HPDE6-E6E7 (cell line): ENCODE measurements at regions not wholly inside any gene's neighbourhood (a gene's known extent, or its start where the extent isn't known, plus 50 kb on each side); places are given as distances from the start of the nearest gene placed in this dataset.
A peak's percentile ranks its signal among the peaks of the same experiment; 100 is the strongest.

Experiments used
- DNase-seq: peaks from one replicate; pipeline ENCODE4 v3.0.0; 2011; ENCODE audit warnings: missing footprints; ENCODE audit errors: extremely low spot score

DNA sequence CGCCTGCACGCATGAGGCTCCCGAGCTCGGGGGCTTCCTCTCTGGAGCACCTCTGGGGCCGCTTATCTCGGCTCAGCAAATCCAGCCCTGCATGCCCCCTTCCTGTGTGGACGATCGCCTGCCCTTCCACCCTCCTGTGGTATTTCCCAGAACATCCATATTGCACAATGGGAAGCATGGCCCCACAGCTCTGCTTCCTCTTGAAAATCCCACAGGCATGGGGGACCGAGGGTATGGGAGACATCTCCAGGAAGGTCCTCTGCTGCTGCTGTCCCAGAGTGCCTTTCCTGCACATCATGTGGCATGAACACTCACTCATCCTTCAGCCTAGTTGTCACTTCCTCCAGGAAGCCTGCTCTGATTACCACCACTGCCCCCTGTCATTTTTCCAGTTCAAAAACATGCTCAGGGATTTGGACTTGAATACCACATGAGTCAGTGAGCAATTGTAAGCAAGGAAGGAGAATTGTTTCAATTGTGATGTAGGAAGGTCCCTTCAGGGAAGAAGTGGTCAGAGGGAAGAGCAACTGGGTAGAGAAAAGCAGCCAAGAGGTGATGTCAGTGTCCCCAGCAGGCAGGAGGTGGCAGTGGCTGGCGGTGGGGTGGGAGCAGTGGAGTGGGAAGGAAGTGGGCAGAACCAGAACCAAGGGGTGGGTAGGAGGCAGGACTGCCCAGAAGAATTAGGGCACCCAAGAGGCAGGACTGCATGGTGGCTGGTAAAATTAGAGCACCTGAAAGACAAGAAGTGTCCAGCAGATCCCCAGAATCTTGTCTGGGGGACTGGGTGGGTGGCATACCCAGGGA is 67.5 kb upstream of the ZMIZ1 start:
- DNase-seq, result no peak

DNA sequence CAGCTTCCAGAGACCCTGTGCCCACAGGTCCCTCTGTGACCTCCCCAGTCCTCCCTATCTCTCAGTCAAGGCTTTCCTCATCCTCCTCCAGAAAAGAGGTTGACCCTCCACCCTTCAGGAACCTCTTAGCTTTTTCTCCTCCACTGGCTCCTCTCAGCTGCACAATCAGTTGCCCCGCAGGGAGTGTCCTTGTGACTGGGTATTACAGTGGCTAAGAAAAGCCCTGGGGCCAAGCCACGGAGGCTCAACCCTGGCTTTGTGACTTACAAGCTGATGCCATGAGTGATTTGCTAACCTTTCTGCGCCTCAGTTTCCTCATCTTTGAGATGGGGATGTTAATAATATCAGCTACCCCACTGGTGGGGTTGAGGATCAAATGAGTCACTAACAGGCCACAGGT is 66.4 kb upstream of the ZMIZ1 start:
- no peak for DNase-seq

DNA sequence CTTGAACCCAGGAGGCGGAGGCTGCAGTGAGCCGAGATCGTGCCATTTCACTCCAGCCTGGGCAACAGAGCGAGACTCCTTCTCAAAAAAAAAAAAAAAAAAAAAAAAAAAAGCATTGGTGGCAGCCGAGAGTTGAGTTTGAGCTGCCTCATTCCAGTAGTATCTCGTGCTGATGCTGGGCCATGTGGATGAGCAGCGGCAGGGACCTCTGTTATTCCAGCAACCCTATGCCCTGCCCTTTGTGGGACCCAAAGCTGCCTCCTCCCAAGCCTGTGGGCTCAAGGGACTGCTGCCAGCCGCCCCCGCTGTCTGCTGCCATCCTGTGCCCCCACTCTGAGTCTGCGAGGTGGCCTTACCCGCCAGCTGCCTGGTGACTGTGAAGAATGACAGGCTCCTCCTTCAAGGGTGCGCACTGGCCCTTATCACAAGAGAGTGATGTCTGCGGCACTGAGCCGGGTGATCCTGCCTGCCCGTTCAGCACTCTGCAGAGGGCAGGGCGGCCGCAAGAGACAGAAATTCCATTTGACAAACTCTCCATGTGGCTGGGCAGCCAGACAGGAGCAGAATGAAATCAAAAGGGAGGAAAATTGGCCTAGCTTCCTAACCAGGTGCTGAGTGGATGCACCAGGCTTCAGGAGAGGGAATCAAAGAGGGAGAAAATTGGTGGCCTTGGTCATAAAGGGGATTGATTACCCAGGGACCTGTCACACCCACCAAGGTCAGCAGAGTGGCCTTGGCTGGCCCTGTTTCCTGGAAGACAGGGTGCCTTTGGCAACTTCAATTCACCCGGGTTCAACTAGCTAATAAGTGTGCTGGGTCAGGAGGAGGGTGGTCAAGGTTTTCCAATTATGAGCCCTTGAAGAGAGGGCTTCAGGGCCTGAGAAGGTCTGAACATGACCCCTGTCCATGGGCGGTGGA is 65.3 kb upstream of the ZMIZ1 start:
- no peak for DNase-seq

DNA sequence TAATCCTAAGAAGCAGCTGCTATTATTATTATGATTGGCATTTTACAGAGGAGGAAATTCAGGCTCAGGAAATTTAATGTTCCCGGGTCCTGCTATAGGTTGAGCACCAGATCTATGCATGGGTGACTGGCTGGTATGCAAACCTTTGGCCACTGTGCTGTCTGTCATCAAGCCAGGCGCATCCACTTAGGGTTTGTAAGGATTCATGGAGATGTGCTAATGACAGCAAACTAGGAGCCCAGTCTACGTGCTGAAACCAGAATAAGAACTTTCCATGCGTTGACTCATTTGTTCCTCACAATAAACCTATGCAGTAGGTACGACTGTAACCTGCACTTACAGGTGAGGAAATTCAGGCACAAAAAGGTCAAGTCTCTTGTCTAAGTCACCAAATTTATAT is 64.5 kb upstream of the ZMIZ1 start:
- no peak for DNase-seq

DNA sequence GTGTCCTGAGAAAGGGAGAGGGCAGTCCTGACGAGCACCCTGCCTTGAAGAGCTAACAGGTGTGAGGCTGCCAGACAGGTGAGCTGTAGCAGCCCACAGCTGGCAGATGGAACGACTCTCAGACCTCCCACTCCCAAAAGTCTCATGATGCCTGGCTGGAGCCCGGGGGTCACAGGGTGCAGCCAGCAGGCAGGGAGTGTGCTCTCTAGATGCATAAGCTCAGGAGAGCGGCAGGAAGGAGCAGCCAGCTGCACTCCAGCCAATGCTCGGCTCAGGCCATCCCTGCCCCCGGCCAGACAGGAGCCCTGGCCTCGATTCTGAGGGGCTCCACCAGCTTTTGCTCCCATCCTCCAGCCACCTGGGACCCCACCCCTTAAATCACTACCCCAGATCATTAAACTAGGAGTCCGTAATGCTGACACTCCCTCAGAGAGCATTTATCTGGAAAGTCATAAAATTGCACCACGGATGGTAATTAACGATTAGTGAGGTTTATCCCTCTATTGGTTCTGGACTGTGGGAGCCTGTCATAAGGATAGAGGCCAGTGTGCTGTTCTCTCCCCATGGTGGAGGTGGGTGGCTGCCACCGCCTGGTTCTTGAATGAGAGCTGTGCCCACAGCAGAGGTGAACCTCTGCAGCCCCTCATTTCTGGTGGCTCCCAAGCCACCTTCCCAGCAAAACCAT is 63.5 kb upstream of the ZMIZ1 start:
- DNase-seq, result no peak

DNA sequence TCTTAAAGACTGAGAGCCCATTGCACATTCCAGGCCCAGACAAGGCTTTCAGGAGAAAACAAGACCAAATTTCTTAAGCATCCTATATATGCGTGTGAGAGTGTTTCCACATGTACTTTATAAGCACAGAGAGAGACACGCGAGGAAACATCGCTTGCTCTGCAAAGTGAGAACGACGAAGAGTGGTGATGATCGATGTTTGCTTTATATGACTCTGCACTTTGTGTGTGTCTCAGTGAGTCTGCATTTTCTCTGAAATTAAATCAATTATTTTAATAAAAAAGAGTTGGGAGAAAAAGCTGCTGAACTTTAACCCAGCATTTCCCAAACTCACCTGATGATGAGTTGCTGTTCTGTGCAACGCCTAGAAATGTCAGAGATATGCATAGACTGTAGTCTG is 61.7 kb upstream of the ZMIZ1 start:
- no peak for DNase-seq

DNA sequence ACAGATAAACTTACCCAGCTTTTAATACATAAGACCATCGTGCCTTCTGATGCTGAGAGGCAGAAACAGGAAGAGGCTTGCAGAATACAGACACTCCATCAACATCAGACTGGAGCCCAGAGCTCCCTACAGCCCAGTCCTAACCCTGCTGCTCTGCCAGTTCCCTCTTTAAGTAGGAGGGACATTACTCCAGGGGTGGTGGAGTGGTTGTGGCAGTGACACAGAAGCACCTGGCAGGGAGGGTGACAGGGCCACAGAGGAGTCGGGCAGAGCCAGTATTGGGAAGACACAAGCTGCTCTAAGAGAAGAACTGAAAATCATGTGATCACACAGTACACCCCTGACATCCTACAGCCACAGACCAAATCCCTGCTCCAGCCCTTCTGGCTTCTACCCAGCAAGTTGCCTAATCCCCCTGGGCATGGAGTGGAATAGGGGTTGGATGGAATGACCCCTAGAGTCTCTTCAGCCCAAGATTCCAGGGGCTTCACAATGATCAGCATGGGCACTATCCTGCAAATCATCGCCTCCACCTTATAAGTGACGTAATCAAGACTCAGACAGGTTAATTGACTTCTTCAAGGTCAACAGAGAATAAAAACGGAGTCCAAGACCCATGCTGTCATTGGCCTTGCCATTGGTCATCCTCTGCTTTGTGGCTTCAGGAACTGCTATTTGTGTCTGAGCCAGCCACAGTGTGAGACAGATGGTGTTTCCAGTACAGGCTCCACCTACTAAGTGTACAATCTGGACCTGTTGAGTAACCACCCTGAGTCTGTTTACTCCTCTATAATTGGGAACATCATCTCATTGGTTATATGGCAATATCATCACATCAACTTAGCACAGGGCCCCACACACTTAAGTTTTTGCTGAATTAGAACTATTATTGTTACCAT is 61.1 kb upstream of the ZMIZ1 start:
- DNase-seq, result no peak

DNA sequence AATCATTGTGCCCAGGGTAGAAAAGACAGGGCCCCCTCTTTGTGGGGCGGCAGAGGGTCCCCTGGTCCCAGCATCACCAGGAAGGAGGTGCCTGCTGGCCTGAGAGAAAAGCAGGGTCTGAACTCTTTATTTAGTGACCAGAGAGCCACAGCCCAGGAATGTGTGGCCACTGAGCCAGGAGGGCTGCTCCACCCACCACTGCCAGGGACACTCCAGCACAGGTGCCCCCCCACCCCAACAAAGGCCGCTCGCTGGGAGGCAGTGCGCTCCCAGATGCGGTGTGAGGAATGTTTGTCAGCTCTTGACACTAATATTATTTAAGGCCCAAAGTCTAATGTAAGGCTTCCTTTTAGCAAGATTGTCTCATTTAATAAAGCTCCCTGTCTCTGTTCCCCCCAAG is 59.6 kb upstream of the ZMIZ1 start:
- no peak for DNase-seq

DNA sequence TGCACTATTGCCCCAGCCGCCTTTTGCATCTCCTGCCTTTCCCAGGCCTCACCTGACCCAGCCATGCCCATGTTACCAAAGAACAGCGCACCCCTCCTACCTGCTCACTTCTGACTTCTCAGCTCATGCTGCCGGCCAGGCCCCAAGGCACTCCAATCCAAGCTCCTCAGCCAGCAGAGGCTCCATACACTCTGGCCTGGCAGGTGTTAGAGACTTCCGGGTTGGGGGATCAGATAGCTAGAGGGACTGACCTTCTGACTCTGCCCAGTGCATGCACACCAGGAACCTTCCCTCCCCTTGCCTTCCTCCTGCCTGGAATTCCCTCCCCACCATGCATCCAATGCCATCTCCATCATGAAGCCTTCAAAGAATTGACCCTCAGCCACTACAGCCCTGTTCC is 56.2 kb upstream of the ZMIZ1 start:
- no peak for DNase-seq

DNA sequence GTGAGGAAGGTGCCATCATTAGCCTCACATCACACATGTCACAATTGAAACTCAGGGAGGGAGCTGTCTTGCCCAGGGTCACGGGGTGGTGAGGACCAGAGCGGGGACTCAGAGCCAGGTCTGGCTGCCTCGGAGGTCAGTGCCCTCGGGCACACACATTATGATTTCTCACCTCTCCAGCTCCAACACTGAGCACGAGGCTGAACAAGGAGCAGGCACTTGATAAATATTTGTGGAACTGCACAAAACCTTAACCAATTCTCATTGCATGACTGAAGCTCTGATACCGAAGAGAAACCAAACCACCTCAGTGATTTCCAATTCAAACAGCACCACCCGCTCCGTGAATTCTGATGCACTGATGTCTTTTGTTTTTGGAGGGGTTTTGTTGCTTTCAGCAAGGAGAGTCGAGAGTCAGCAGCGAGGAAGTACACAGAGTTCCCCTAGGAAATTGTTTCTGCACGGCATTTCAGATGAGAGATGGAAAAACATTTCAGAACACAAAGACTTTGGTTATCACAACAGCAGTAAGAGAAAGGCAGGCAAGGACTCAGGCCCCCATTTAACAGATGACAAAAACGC is 55.3 kb upstream of the ZMIZ1 start:
- no peak for DNase-seq

DNA sequence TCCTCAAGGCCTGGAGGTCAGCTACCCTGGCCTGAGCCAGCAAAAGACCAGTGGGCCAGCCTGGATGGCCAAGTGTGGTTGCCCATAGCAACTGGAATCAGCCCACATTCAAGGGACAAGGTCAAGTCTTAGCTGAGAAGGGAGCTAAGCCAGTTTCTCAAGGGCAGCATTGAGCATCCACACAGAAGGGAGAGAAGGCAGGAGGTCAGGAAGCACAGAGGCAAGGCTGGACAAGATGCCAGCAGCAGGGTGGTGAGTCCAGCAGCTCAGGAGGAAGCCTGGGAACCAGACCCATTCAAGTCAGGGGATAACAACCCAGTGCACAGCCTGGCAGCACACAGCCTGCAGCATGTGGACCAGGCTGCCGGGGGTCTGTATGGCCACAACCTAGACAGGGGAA is 54.0 kb upstream of the ZMIZ1 start:
- DNase-seq, result no peak

DNA sequence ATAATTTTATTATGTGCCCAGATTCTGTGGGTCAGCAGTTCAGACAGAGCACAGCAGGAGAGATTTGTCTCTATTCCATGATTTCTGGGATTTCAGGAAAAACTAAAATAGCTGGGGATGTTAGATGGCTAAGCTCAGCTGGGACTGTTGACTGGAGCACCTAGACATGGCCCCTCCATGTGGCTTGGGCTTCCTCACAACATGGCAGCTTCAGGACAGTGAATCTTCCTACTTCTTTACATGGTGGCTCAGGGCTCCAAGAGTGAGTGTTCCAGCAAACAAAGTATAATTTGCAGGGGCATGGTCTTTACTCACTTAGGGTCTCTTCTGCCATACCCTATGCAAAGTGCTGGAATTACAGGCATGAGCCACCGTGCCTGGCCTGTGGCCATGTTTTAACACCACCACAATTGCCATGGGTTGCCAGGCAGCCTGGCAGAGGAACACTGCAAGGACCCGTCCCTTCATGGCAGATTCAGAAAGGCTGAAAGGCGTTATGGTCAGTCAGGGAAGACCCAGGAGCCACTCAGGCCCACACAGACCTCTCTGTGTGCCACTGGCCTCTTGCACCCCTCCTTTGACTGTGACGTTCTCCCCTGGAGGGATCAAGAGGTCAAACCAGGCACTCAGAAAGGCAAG is 50.8 kb upstream of the ZMIZ1 start:
- no peak for DNase-seq

DNA sequence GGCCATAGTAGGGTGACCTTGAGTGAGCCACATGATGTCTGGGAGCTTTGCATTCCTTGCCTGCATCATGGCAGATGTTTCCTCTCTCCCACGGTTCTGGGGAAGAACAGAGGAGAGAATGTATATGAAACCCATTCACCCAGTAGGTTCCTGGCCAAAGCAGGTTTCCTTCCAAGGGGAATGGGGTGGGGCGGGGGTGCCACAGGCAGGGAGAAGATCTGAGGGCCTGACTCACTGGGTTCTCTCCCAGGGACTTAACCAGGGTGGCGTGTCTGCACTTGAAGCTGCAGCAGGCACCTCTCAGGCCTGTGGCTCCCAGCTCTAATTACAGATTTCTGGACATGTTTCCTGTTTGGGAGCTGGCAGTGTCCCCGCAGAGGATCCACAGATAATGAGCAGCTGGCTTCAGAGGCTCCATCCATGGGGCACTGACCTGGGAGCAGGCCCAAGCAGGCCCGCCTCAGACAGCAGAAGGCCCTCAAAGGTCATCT is 50.2 kb upstream of the ZMIZ1 start:
- peak; percentile 96 for DNase-seq
